Panc1 (cell line): ENCODE measurements at regions not wholly inside any gene's neighbourhood (a gene's known extent, or its start where the extent isn't known, plus 50 kb on each side); places are given as distances from the start of the nearest gene placed in this dataset.

Experiments used
- ATAC-seq: fragments of 200-7000 bp; cut with Tn5 transposase; 2 replicates; pipeline ENCODE4 v1.9.1; 2020; ENCODE audit warnings: mild to moderate bottlenecking, moderate library complexity
- BruUV-seq: library from RNA; stranded (reverse); fragments of 400-500 nt; replicated peaks from 2 replicates; lab custom pipeline; 2021; lab: Mats Ljungman, UMichigan
- CTCF ChIA-PET: fragments of 300-600 bp; sonication (Branson Sonifier 250); formaldehyde crosslinking; loops from one replicate; lab custom pipeline; 2022; ENCODE audit warnings: antibody characterized with exemption; lab: Charles Lee
- POLR2A ChIA-PET: fragments of 300-600 bp; sonication (Branson Sonifier 250); formaldehyde crosslinking; loops from one replicate; lab custom pipeline; 2022; ENCODE audit warnings: antibody characterized with exemption; lab: Charles Lee
- DNase-seq: peaks from one replicate; pipeline ENCODE4 v3.0.0-alpha.2; 2010; ENCODE audit warnings: low read depth, low spot score
- H3K27ac ChIP-seq: 2 replicates; pipeline ENCODE4 v1.5.1; 2011; ENCODE audit warnings: mild to moderate bottlenecking, low read length, inconsistent platforms
- H3K27me3 ChIP-seq: fragments of 200-500 bp; sonication (Bioruptor generic); 2 replicates; pipeline ENCODE4 v1.6.0; 2014; ENCODE audit warnings: low read length, inconsistent platforms; ENCODE audit not compliant: control insufficient read depth, insufficient read depth
- H3K36me3 ChIP-seq: fragments of 200-500 bp; sonication (Bioruptor generic); 2 replicates; pipeline ENCODE4 v1.5.1; 2014; ENCODE audit warnings: inconsistent platforms, mild to moderate bottlenecking, low read length, moderate library complexity; ENCODE audit not compliant: control insufficient read depth, insufficient read depth
- H3K4me1 ChIP-seq: 2 replicates; pipeline ENCODE4 v1.5.1; 2011; ENCODE audit warnings: inconsistent platforms, mild to moderate bottlenecking, low read length, moderate library complexity; ENCODE audit not compliant: control insufficient read depth, insufficient read depth
- H3K4me3 ChIP-seq, 2 experiments: 2 replicates each; pipeline ENCODE4 v1.5.1; 2011 to 2012; ENCODE audit warnings: low read depth in 2 of 2, low read length in 2 of 2, mild to moderate bottlenecking in 2 of 2, inconsistent platforms in 1 of 2, moderate library complexity in 1 of 2
- H3K9me3 ChIP-seq: fragments of 200-500 bp; sonication (Bioruptor generic); 2 replicates; pipeline ENCODE4 v1.5.1; 2014; ENCODE audit warnings: low read depth, mild to moderate bottlenecking, inconsistent platforms, low read length, moderate library complexity; ENCODE audit not compliant: control insufficient read depth, insufficient read depth
- POLR2AphosphoS5 ChIP-seq: IDR thresholded peaks from 2 replicates; pipeline ENCODE4 v1.6.1; 2012; ENCODE audit warnings: mild to moderate bottlenecking, low read depth, low read length, moderate library complexity
- SIN3A ChIP-seq: IDR thresholded peaks from 2 replicates; pipeline ENCODE4 v1.6.1; 2012; ENCODE audit warnings: low read depth, mild to moderate bottlenecking, low read length, moderate library complexity, borderline replicate concordance; ENCODE audit not compliant: insufficient read depth
- TCF7L2 ChIP-seq: IDR thresholded peaks from 2 replicates; pipeline ENCODE4 v1.6.1; 2011; ENCODE audit warnings: mild to moderate bottlenecking, low read depth, low read length, inconsistent platforms
- in situ Hi-C: cut with HindIII; loops from 2 replicates; pipeline ENCODE4 v1.10.0; 2016; ENCODE audit warnings: low sequenced_read_pairs, low pct_unique_long_range_greater_than_20kb
- intact Hi-C: fragments of 100-400 bp; cut with micrococcal nuclease; formaldehyde crosslinking; loops from one replicate; pipeline ENCODE4 v1.10.0; 2022; ENCODE audit not compliant: unreplicated experiment
- TF ChIP-seq, protein P1 (sequence below), 2 experiments: IDR thresholded peaks; 2 replicates each; pipeline ENCODE4 v1.6.1; 2011 to 2012; ENCODE audit warnings: low read depth in 2 of 2, control low read depth in 1 of 2, low read length in 1 of 2, mild to moderate bottlenecking in 1 of 2, moderate library complexity in 1 of 2; ENCODE audit not compliant: insufficient read depth in 1 of 2
- TF ChIP-seq, protein P2 (sequence below): fragments of 450-650 bp; IDR thresholded peaks from 2 replicates; pipeline ENCODE4 v1.5.1; 2017; ENCODE audit warnings: mild to moderate bottlenecking

DNA sequence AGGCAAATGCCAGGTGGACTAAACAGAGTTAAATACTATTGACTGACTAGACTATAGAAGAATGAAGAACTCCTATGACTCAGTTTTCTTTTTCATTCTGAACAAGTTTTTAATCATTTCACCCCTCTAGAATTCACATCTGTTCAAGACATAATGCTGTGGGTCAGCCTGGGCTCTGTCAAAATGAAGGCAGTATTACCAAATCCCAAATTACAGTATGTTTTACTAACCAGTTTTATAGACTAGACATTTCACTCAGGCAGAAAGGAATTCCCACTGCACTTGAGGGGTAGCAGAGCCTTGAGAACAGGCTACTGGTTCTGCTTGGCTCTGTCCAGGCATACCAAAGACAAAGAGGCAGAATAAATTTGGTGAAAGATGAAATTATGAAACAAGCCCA lies 511.7 kb downstream of the EPHA4 start:
- Histone ChIP-seq H3K27me3 (no peaks in the 10 kb centered on the region), H3K9me3 (no peaks in the 10 kb centered on the region), H3K4me1 (no peaks in the 10 kb centered on the region), H3K27ac (no peak overlapping the region), H3K36me3 (no peaks in the 10 kb centered on the region), H3K4me3 (no peak overlapping the region)
- ATAC-seq = no peak
- ChIA-PET POLR2A (no interaction called here), CTCF (no interaction called here)
- no TSS peak for BruUV-seq
- intact Hi-C loops (no loop called here), in situ Hi-C loops (no loop called here)
- TF ChIP-seq, protein P1, sequence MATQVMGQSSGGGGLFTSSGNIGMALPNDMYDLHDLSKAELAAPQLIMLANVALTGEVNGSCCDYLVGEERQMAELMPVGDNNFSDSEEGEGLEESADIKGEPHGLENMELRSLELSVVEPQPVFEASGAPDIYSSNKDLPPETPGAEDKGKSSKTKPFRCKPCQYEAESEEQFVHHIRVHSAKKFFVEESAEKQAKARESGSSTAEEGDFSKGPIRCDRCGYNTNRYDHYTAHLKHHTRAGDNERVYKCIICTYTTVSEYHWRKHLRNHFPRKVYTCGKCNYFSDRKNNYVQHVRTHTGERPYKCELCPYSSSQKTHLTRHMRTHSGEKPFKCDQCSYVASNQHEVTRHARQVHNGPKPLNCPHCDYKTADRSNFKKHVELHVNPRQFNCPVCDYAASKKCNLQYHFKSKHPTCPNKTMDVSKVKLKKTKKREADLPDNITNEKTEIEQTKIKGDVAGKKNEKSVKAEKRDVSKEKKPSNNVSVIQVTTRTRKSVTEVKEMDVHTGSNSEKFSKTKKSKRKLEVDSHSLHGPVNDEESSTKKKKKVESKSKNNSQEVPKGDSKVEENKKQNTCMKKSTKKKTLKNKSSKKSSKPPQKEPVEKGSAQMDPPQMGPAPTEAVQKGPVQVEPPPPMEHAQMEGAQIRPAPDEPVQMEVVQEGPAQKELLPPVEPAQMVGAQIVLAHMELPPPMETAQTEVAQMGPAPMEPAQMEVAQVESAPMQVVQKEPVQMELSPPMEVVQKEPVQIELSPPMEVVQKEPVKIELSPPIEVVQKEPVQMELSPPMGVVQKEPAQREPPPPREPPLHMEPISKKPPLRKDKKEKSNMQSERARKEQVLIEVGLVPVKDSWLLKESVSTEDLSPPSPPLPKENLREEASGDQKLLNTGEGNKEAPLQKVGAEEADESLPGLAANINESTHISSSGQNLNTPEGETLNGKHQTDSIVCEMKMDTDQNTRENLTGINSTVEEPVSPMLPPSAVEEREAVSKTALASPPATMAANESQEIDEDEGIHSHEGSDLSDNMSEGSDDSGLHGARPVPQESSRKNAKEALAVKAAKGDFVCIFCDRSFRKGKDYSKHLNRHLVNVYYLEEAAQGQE (IDR thresholded peaks at IDR 0.05; ENCODE audit: insufficient read depth in 1 of 2, low read depth in 2 of 2, low read length in 1 of 2) = no peak
- TF ChIP-seq SIN3A (no peak), POLR2AphosphoS5 (no peak)
- DNase-seq = no peak

DNA sequence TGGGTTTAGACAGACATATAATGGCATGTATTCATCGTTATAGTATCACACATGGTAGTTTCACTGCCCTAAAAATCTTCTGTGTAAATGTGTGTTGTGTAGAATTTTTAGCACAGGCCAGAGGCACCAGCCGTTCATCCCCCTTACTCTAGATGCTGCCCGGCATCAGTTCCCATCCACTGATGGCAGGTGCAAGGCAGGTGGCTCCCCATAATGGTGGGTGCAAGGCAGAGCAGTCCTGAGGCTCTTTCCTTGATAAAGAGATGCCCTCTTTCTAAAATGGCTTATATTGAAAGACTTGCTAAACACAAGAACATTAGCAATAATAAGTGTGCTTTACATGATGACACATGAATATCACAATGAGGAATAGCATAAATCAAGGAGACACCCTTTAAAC lies 508.5 kb downstream of the EPHA4 start:
- BruUV-seq = no TSS peak
- no peaks in the 10 kb centered on the region for H3K36me3 ChIP-seq
- in situ Hi-C loops = no loop called here
- no peak overlapping the region for H3K4me3 ChIP-seq
- ATAC-seq (no peak), DNase-seq (no peak)
- H3K9me3 ChIP-seq = no peaks in the 10 kb centered on the region
- POLR2A ChIA-PET = no interaction called here
- intact Hi-C loops = no loop called here
- CTCF ChIA-PET = no interaction called here
- no peaks in the 10 kb centered on the region for H3K27me3 ChIP-seq
- H3K4me1 ChIP-seq = no peaks in the 10 kb centered on the region
- H3K27ac ChIP-seq = no peak overlapping the region
- TF ChIP-seq, protein P2, sequence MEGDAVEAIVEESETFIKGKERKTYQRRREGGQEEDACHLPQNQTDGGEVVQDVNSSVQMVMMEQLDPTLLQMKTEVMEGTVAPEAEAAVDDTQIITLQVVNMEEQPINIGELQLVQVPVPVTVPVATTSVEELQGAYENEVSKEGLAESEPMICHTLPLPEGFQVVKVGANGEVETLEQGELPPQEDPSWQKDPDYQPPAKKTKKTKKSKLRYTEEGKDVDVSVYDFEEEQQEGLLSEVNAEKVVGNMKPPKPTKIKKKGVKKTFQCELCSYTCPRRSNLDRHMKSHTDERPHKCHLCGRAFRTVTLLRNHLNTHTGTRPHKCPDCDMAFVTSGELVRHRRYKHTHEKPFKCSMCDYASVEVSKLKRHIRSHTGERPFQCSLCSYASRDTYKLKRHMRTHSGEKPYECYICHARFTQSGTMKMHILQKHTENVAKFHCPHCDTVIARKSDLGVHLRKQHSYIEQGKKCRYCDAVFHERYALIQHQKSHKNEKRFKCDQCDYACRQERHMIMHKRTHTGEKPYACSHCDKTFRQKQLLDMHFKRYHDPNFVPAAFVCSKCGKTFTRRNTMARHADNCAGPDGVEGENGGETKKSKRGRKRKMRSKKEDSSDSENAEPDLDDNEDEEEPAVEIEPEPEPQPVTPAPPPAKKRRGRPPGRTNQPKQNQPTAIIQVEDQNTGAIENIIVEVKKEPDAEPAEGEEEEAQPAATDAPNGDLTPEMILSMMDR = no peak
- TF ChIP-seq, protein P1 (IDR thresholded peaks at IDR 0.05; ENCODE audit: insufficient read depth in 1 of 2, low read depth in 2 of 2, low read length in 1 of 2) = no peak
- TF ChIP-seq SIN3A (no peak), POLR2AphosphoS5 (no peak), TCF7L2 (no peak)
